UCSD-AML1 (cell line): ENCODE measurements at regions not wholly inside any gene's neighbourhood (a gene's known extent, or its start where the extent isn't known, plus 50 kb on each side); places are given as distances from the start of the nearest gene placed in this dataset.
"Not testable (repeated sequence)": the region's sequence is repeated elsewhere in the genome, so short reads cannot be mapped to it uniquely, and the experiment has no call there.

ENCODE experiments used
- DNase-seq: peaks from one replicate; lab custom pipeline; 2025; ENCODE audit not compliant: unreplicated experiment; lab: John Stamatoyannopoulos, UW

DNA sequence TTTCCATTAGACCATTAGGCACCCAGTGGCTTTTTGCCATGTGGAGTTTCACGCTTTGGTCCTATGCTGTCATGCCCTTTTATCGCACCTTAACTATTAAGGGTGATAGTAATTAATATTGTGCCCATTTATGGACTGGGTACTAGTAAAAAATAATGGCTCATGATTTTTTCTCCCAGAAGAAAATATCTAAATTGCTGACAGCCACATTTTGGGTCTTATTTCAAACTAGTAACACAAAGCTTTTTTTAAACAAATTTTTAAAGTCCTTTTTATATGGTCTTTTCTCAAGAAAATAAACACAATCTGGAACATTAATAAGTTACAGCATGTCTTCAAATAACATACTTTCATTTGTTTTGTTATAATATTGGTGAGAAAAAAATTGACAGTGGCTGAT lies 179.7 kb downstream of the ANKRD7 start:
- DNase-seq: no peak

DNA sequence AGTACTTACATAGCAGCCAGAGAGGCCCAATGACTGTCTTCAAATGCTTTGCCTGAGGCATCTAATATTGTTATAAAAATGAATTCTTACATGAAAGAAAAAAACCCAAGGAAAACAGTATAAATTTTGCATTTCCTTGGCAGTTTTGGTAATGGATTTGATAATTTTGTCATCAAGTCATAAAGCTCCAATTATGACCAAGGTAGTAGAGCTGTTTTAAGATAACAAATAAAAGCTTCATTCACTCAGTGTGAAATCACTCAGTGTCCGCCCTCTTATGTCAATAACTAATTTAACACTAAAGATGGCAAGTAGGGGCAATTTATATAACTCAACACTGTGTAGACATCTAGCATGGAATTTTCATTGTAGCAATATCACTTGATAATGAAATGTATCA lies 193.9 kb downstream of the ANKRD7 start:
- no peak for DNase-seq

DNA sequence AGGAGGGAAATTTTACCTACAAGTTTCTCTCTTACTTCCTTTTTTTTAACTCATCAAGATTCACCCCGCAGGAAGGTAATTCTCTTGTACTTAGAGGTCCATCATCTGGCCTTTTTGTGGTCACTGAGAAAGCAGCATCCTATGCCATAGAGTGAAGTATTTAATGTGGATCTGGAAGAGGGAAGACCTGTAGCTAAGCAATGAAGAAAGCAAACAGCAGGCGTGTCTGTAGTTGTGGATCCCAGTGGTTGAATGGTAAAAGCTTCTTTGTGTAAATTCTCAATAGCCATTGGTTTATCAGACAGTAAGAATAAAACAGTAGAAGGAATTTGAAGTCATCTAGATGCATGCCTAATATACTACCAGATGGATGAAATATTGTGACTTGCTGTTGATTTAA lies 196.4 kb downstream of the ANKRD7 start:
- no peak for DNase-seq

DNA sequence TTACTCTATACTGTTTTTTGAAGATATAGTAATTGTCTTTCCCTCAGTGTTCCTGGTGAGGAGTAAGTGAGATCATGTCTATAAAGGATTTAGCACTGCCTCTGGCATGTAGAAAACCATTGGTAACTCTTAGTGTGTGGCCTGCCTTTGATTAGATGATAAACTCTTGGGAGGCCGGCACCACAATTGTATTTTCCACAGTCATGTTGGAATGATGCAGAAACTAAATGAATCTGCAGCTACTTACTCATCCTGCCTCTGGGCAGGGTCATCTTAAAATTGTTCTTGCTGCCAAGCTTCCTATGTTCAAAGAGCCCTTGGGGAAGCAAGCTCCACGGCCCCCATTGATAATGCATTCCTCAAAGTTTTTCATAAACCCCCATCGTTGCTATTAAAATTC lies 204.6 kb downstream of the ANKRD7 start:
- DNase-seq: no peak

DNA sequence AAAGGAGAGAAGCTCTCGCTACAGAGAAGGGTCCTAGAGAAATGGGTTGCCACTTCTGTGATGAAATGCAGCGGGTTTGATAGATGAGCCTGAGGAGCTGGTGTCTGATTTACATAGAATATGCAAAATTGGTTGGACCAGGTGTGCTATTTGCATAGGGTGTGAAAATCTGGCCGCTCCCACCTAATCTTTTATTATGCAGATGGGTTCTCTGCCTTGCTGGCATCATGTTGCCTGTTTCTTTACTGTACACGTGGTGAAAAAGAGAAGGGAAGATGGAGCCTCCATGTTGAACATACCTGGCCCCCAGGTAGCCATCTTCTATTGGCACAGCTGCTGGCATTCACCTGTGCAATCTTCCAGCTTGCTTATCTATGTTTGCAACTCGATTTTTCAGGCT lies 212.2 kb downstream of the ANKRD7 start:
- DNase-seq: no peak

DNA sequence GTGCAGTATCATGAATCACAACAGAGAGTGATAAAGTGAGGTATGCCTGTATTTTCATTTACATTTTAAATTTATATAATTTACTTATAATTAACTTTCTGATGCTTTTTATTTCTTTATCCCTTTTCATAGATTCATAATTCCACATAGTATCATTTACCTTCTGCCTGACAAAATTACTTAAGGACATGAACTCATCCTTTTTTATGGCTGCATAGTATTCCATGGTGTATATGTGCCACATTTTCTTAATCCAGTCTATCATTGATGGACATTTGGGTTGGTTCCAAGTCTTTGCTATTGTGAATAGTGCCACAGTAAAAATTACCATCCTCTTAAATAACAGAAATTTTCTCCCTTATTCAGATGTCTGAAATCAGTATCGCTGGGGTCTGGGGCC lies 224.5 kb downstream of the ANKRD7 start:
- not testable (repeated sequence) for DNase-seq

DNA sequence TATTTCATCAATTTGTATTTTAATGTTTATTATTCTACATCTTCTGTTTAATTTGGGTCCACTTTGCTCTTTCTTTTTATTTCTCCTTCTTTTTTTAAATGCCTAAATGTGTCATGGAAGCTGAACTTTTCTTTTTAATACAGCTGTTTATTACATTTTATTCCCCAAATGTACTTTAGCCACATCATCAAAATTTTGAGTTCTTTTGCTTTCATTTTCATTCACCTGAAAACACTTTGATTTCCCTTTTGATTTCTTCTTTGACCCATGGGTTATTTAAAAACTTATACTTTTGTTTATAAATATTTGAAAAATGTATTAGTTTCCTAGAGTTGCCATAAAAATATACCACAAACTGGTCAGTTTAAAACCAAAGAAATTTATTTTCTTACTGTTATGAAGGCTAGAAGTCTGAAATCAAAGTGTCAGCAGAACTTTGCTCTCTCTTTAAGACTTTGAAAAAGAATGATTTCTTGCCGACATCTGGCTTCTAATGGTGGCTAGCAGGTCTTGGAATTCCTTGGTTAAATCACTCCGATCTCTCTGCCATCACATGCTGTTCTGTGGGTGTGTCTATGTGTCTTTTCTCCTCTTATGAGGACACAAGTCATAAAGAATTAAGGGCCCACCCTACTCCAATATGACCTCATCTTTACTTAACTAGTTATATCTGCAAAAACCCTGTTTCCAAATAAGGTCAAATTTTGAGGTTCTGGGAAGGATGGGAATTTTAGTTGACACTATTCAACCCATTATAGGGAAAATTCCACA lies 225.5 kb downstream of the ANKRD7 start:
- DNase-seq: no peak

DNA sequence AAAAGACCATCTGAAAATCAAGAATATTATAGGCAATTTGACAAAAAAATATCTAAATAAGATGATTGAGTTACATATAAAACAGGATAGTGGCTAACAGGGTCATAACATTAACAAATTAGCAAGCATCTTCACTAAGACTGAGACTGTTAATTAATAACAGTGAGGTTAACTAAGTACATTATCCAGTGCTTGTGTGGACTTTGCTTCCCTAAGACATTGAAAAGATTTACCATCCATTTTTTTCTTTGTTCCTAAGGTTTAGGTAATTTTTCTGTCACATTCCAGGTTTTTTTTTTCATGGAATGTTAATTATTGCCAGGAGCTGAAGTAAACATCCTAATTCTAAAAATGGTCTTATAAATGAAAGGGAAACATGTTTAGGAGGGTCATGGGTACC lies 227.6 kb downstream of the ANKRD7 start:
- DNase-seq: no peak

DNA sequence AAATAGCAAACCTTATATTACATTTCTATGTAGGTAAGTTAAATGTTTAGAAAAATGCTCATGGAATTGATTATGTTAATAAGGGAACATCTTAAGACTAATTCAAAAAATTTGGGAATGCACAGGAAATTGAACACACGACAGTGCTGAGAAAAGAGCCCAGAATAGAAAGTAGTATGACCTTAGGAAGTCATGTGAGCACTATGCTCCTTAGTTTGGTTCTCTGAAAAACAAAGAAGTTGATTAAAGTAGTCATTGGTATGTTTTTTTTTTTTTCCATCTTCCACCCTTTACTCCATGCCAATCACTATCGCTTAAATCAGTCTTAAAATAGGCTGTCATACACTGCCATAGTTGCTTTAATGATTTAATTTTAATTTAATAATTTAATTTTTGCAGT lies 242.9 kb downstream of the ANKRD7 start:
- DNase-seq: no peak

DNA sequence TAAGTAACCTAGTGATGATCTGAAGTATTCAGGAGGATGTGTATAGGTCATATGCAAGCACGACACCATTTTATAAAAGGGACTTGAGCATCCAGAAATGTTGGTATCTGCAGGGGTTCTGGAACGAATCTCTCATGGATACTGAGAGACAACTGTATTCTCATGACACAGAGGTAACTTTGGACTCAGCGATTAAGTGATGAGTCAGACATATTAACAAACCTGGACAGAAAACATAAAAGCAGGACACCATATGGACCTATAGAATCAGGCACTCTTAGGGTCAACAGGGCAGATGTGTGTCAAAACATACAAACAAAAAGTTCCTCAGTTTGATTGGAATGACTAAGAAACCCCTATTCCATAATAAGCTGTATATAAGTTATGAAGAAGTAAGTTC lies 248.1 kb downstream of the ANKRD7 start:
- DNase-seq: no peak

DNA sequence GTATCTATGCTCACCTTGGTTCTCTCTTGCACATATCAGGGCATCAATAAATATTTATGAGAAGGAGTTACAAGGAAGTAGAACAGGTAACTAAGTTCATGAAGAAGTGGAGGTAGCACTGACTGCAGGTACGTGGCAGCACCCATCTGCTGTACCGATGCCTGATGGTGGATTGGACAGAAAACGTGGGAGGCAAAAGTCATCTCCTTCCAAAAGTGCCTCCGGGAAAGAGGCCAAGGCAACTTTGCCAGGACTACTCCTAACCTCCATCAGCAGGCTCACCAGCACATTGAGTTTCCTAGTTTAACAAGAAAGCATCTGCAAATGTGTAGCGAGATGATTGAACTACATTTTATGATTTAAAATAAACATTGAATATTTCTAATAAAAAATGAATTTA lies 248.8 kb downstream of the ANKRD7 start:
- no peak for DNase-seq

DNA sequence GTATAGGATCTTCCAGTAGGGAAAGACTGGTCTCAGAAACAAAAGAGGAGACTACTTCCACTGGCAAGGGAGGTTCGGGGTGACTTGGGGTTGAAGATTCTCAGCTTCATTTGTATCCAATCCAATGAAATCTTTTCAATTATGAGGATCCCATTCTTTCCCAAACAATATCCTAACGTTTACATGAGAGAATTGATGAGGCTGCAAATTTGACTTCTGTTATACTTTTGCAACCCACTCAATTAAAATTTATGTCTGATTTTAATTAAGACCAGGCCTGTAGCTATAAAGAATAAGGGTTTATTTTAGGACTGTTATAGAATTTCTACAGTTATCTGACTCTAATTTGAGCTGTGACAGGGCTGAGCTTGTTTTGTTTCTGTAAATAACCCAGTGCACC lies 251.5 kb downstream of the ANKRD7 start:
- DNase-seq: no peak

DNA sequence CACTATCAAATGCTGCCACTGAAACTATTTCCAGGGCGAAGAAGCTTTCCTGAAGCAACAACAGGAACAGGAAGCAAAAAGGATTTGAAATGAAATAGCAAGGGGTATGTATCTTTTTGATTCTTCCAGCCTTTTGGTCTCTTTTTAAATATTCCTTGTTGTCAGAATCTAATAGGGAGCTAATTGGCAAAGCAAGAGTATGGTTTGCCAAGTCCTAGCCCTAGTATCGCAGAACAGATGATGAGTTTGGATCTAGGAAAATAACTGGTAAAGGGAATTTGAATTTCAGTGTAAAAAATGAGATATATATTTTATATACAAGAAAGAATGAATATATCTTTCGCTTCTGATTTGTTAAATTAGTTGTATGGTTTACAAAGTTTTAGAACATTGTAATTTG lies 252.5 kb downstream of the ANKRD7 start:
- DNase-seq: no peak

DNA sequence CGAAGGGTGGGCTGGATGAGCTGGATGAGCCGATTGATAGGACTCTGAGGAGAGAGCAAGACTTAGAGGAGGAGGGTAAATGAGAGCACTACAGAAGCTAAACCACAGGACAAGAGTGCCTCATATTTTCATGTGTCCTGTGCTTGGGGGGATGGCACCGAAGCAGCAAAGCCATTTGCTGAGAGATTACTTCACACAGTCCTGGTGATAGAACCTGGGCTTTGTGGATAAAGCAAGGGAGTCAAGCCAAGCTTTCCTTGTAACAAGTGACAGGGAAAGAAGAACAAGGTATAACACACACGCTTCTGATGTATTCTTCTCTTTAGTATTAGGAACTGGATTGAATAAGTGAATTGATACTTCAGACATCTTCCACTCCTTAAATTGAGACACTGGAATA lies 253.7 kb downstream of the ANKRD7 start:
- no peak for DNase-seq

DNA sequence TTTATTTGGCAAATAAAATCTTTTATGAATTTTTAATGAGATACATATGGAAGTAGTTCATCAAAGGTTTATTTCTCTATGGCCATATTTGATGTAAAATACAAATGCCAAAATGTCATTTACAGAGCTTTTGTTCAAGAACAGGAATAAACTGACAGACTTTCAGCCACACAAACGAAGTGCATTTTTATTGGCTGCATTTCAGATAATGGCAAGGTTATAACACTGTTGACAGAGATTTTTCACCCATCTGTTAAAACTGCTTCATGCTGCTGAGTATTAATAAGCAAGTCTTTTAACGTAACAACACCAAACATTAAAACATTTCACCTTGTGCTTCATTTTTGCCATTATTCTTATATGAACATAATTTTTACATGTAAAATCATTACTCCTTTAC lies 254.4 kb downstream of the ANKRD7 start:
- no peak for DNase-seq

DNA sequence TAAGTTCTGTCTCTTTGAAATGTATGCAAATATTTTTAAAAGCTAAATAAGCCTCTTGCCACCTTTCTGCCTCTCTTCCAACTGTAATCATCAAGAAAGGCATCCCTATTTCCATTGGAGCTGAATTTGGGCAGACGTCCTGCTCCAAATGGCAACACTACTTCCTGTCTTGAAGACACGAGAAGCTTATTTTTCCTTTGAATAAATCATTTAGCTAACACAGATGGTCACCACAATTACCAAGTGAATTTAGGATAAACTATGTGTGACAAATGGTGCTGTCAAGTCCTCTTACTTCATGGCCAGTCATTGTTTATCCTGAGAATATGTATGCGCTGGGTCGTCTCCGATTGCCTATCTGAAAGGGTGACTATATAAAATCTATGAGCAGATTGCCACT lies 268.0 kb downstream of the ANKRD7 start:
- no peak for DNase-seq

DNA sequence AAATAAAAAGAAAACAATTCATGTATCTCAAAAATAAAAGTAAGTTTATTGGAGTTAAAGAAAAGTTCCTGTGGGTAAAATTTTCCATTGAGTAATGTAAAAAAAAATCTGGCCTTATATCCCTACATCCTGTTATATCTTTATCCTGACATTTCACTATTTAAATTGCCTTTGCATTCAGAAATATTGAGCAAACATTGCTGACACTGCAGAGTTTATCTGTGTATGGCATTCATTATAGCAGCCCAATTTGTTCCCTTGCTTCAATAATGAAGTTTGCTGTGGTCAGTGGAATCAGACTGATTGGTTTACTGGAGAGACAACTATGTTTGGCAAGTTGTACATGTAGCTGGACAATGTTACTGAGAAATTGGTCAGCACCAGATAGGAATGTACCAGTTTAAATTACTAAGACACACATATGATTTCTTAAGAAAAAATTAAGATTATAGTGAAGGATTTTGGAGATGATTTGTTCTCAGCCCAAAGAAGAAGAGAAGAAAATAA lies 271.7 kb downstream of the ANKRD7 start:
- no peak for DNase-seq

DNA sequence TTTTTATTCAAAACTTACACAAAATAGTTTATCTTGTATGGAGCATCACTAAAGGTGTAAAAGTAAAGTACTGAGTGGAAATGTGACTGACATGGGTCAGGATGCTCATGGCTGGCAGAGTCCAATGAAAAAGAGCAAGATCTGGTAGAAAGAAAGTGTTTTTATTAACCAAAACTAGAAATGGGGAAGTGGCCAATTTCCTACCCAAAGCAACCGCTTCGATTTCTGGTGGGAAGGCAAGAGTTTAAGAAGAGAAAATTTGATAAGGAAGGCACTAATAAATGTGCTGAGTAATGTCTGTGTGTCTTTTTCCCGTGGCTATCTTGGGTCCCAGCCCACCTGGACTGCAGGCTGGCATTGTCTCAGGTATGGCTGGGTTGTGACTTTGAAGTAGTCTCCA lies 277.7 kb downstream of the ANKRD7 start:
- no peak for DNase-seq

DNA sequence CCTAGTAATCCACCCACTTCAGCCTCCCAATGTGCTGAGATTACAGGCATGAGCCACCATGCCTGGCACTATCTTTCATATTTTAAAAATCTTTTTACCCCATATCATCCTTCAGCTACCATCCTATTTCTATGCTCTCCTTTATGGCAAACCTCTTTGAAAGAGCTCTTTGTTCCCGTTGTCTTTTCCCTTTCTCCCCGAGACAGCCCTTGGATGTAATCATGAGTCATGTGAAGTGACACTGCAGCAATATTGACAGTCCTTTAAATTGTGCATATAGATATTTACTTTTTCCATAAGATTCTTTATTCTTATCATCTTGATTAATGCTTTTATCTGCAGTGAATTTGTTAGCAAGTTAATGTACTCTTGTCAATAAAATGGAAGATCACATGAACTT lies 286.6 kb downstream of the ANKRD7 start:
- DNase-seq: no peak

DNA sequence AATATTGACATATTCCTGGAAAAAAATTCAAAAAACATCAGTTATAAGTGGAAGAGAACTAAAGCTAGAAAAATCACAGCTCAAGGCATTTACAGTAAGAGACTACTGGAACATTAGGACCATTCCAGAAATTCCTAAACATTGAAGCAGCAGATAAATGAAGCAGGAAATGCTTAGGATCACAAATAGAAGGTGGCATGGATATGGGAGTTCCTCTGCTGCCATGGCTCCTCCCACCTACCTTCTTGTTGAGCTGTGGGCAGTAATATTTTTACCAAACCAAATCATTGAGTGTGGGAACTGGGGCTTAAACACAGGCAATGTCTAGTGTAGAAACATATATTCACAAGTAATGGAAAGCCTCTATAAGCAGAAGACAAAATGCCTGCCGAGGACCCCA lies 292.8 kb downstream of the ANKRD7 start:
- no peak for DNase-seq

DNA sequence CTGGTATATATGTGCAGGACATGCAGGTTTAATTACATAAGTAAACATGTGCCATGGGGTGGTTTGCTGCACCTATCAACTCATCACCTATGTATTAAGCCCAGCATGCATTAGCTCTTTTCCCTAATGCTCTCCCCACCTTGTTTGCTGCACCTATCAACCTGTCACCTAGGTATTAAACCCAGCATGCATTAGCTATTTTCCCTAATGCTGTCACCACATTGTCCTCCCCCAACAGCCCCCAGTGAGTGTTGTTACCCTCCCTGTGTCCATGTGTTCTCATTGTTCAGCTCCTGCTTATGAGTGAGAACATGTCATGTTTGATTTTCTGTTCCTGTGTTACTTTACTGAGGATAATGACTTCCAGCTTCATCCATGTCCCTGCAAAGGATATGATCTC lies 300.5 kb downstream of the ANKRD7 start:
- no peak for DNase-seq

DNA sequence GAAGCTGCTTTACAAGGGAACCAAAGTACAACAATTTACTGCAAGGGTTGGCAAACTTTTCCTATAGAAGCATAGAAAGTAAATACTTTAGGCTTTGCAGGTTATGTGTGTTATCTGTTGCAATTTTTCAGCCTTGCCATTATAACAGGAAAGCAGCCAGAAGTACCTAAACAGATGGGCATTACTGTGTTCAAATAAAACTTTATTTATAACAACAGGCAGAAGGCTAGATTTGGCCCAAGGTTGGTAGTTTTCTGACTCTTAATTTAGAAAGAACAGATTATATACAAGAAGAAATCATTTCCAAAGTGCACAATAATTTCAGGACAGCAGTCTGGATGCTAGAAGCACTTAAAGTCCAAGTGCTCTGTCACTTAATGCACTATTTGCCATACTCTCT lies 307.1 kb downstream of the ANKRD7 start:
- no peak for DNase-seq

DNA sequence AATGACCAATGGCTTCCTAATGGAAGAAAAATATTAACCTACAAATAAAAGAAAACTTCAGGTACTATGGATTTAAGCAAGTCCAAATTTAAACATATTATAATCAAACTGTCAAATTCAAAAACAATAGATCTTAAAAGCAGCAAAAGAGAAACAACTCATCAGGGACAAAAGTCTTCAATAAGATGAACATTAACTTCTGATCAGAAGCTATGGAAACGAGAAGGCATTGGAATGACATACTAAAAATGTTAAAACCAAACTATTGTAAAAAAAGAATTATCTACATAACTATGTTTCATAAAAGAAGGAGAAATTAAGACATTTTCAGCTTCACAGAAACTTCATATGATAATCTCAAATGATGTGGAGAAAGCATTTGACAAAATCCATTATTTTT lies 334.7 kb downstream of the ANKRD7 start:
- DNase-seq: no peak
